CD4-positive, alpha-beta T cell (primary cell): ENCODE measurements at regions not wholly inside any gene's neighbourhood (a gene's known extent, or its start where the extent isn't known, plus 50 kb on each side); places are given as distances from the start of the nearest gene placed in this dataset.

Experiments used
- ATAC-seq: fragments of 200-7000 bp; cut with Tn5 transposase; one replicate; pipeline ENCODE4 v1.10.0; 2022; ENCODE audit warnings: mild to moderate bottlenecking; ENCODE audit not compliant: poor library complexity
- CTCF ChIA-PET: fragments of 350-600 bp; sonication (Branson Sonifier 250); formaldehyde crosslinking; loops from one replicate; lab custom pipeline; 2021; ENCODE audit warnings: antibody characterized with exemption, inconsistent platforms; lab: Charles Lee
- POLR2A ChIA-PET: fragments of 350-600 bp; sonication (Branson Sonifier 250); formaldehyde crosslinking; loops from one replicate; lab custom pipeline; 2021; ENCODE audit warnings: antibody characterized with exemption, inconsistent platforms; lab: Charles Lee
- DNase-seq, 14 experiments: peaks; one replicate each; pipeline ENCODE4 v3.0.0-alpha.2; 2013 to 2020; ENCODE audit warnings: mixed read lengths in 2 of 14
- H3K27ac ChIP-seq, 2 donors: one replicate each; pipeline versions ENCODE4 v1.5.1 to v1.7.0; 2013; ENCODE audit warnings: low read length in 2 of 2, low read depth in 1 of 2, mild to moderate bottlenecking in 1 of 2
- H3K27me3 ChIP-seq, 2 experiments: 1 replicate in 1 of 2; 2 replicates in 1 of 2; pipeline versions ENCODE4 v1.6.1 to v1.7.0; 2013; ENCODE audit warnings: low read length in 2 of 2, control low read depth in 1 of 2, mild to moderate bottlenecking in 1 of 2, moderate library complexity in 1 of 2; ENCODE audit not compliant: insufficient read depth in 2 of 2, control insufficient read depth in 1 of 2
- H3K36me3 ChIP-seq: one replicate; pipeline ENCODE4 v1.6.1; 2013; ENCODE audit warnings: low read length, control low read depth; ENCODE audit not compliant: insufficient read depth
- H3K4me1 ChIP-seq: one replicate; pipeline ENCODE4 v1.6.1; 2013; ENCODE audit warnings: low read length, control low read depth; ENCODE audit not compliant: insufficient read depth
- H3K4me3 ChIP-seq: one replicate; pipeline ENCODE4 v1.5.1; 2013; ENCODE audit warnings: mild to moderate bottlenecking, low read length, moderate library complexity
- H3K9me3 ChIP-seq, 2 experiments: 1 replicate in 1 of 2; 2 replicates in 1 of 2; pipeline versions ENCODE4 v1.6.1 to v1.7.0; 2013; ENCODE audit warnings: low read length in 2 of 2, mild to moderate bottlenecking in 2 of 2, control low read depth in 1 of 2, moderate library complexity in 1 of 2; ENCODE audit not compliant: control insufficient read depth in 1 of 2, insufficient read depth in 1 of 2
- H3K27ac Mint-ChIP-seq: one replicate; pipeline ENCODE4 v1.8.0; 2020; ENCODE audit warnings: mixed read lengths
- H3K27me3 Mint-ChIP-seq: one replicate; pipeline ENCODE4 v1.8.0; 2021; ENCODE audit warnings: mixed read lengths
- H3K36me3 Mint-ChIP-seq: one replicate; pipeline ENCODE4 v1.8.0; 2021; ENCODE audit warnings: low read depth, mixed read lengths
- H3K4me1 Mint-ChIP-seq: one replicate; pipeline ENCODE4 v1.8.0; 2021; ENCODE audit warnings: low read depth, mixed read lengths
- H3K4me3 Mint-ChIP-seq: one replicate; pipeline ENCODE4 v1.8.0; 2020; ENCODE audit warnings: mild to moderate bottlenecking, mixed read lengths
- H3K9me3 Mint-ChIP-seq: one replicate; pipeline ENCODE4 v1.8.0; 2020; ENCODE audit warnings: mixed read lengths
- intact Hi-C, 2 experiments: fragments of 100-400 bp; cut with DNase I in 1 of 2; cut with micrococcal nuclease in 1 of 2; formaldehyde crosslinking; loops; one replicate each; pipeline versions ENCODE4 v1.15.1 to v1.9.0; 2023 to 2025; cut with DNase I, micrococcal nuclease
- TF ChIP-seq, protein P1 (sequence below): fragments of 200-600 bp; IDR thresholded peaks from one replicate; pipeline ENCODE4 v1.8.0; 2022; ENCODE audit warnings: antibody characterized with exemption, mild to moderate bottlenecking

GRCh38 chr2:72006188-72006736 is 141.4 kb downstream of the CYP26B1 start:
- Mint-ChIP-seq H3K4me1 (no peaks in the 10 kb centered on the region), H3K27me3 (peaks cover 11% of the 10 kb centered on the region), H3K4me3 (no peak overlapping the region), H3K36me3 (no peaks in the 10 kb centered on the region), H3K27ac (no peak overlapping the region), H3K9me3 (no peaks in the 10 kb centered on the region)
- TF ChIP-seq, protein P1, sequence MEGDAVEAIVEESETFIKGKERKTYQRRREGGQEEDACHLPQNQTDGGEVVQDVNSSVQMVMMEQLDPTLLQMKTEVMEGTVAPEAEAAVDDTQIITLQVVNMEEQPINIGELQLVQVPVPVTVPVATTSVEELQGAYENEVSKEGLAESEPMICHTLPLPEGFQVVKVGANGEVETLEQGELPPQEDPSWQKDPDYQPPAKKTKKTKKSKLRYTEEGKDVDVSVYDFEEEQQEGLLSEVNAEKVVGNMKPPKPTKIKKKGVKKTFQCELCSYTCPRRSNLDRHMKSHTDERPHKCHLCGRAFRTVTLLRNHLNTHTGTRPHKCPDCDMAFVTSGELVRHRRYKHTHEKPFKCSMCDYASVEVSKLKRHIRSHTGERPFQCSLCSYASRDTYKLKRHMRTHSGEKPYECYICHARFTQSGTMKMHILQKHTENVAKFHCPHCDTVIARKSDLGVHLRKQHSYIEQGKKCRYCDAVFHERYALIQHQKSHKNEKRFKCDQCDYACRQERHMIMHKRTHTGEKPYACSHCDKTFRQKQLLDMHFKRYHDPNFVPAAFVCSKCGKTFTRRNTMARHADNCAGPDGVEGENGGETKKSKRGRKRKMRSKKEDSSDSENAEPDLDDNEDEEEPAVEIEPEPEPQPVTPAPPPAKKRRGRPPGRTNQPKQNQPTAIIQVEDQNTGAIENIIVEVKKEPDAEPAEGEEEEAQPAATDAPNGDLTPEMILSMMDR = no peak
- H3K27me3 ChIP-seq = no peaks in the 10 kb centered on the region
- ATAC-seq = no peak
- H3K36me3 ChIP-seq = no peaks in the 10 kb centered on the region
- ChIA-PET CTCF (no interaction called here), POLR2A (no interaction called here)
- intact Hi-C loops = no loop called here
- DNase-seq = no peak
- no peak overlapping the region for H3K27ac ChIP-seq
- no peak overlapping the region for H3K4me3 ChIP-seq
- H3K4me1 ChIP-seq = no peaks in the 10 kb centered on the region
- H3K9me3 ChIP-seq = peaks cover 0 to 4% of the 10 kb centered on the region in 2 experiments

GRCh38 chr2:72004976-72005375 is 142.7 kb downstream of the CYP26B1 start:
- Mint-ChIP-seq H3K27me3 (peaks cover 23% of the 10 kb centered on the region), H3K4me1 (no peaks in the 10 kb centered on the region), H3K9me3 (no peaks in the 10 kb centered on the region), H3K36me3 (no peaks in the 10 kb centered on the region), H3K27ac (no peak overlapping the region), H3K4me3 (no peak overlapping the region)
- Histone ChIP-seq H3K36me3 (no peaks in the 10 kb centered on the region), H3K4me1 (no peaks in the 10 kb centered on the region), H3K27me3 (no peaks in the 10 kb centered on the region), H3K9me3 (peaks cover 0 to 4% of the 10 kb centered on the region in 2 experiments), H3K4me3 (no peak overlapping the region), H3K27ac (no peak overlapping the region)
- TF ChIP-seq, protein P1 = no peak
- DNase-seq (no peak), ATAC-seq (no peak)
- ChIA-PET POLR2A (no interaction called here), CTCF (no interaction called here)
- intact Hi-C loops = no loop called here

GRCh38 chr2:72004201-72004915 is 143.3 kb downstream of the CYP26B1 start:
- no peaks in the 10 kb centered on the region for H3K36me3 Mint-ChIP-seq
- Histone ChIP-seq H3K4me1 (no peaks in the 10 kb centered on the region), H3K36me3 (no peaks in the 10 kb centered on the region), H3K9me3 (peaks cover 0 to 4% of the 10 kb centered on the region in 2 experiments), H3K27me3 (no peaks in the 10 kb centered on the region), H3K27ac (no peak overlapping the region), H3K4me3 (no peak overlapping the region)
- DNase-seq (no peak), ATAC-seq (no peak)
- no peaks in the 10 kb centered on the region for H3K9me3 Mint-ChIP-seq
- intact Hi-C loops = no loop called here
- ChIA-PET POLR2A (no interaction called here), CTCF (no interaction called here)
- H3K4me3 Mint-ChIP-seq = no peak overlapping the region
- peaks cover 29% of the 10 kb centered on the region for H3K27me3 Mint-ChIP-seq
- no peak overlapping the region for H3K27ac Mint-ChIP-seq
- no peaks in the 10 kb centered on the region for H3K4me1 Mint-ChIP-seq
- TF ChIP-seq, protein P1 = no peak
